ENCODE measurements at regions not wholly inside any gene's neighbourhood (a gene's known extent, or its start where the extent isn't known, plus 50 kb on each side); places are given as distances from the start of the nearest gene placed in this dataset.
"Not testable (repeated sequence)": the region's sequence is repeated elsewhere in the genome, so short reads cannot be mapped to it uniquely, and the experiment has no call there.

DNA sequence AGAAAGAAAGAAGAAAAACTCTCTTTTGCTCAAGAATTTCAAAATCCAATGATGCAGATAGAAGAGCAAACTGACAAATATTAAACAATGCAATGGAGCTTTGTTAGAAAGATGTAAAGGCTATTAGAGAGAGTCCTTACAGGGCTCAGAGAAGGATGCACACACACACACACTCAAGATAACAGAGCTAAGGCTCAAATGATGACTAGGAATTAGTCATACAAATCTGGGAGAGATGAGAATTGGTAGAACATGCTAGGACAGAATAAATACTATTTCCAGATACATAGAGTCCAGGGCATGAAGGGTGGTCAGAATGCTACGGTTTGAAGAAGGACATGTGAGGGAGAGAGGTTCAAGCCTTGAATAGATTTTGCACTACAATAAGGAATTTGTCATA, 650.1 kb upstream of the MDGA2 start:
- no peak for DNase-seq
- H3K36me3 ChIP-seq: no peaks in the 10 kb centered on the region
- intact Hi-C loops (cut with DNase I; ENCODE audit: low total_unique reads): no loop called here

GRCh38 chr14:48323665-48324064, 648.3 kb upstream of the MDGA2 start:
- no peaks in the 10 kb centered on the region for H3K27me3 ChIP-seq
- no peaks in the 10 kb centered on the region for H3K36me3 ChIP-seq
- no peak overlapping the region for H3K4me3 ChIP-seq
- no peak for TF ChIP-seq CTCF (IDR thresholded peaks at IDR 0.05 in 4 of 5, conservative IDR thresholded peaks at IDR 0.05 in 1 of 5)
- TF ChIP-seq POLR2A (IDR thresholded peaks at IDR 0.05): no peak
- no peak overlapping the region for H3K27ac ChIP-seq
- in situ Hi-C loops (cut with MboI; ENCODE audit: low sequenced_read_pairs in 4 of 4) (no loop called here), intact Hi-C loops (cut with DNase I; ENCODE audit: low total_unique reads) (no loop called here)
- H3K4me1 ChIP-seq: no peaks in the 10 kb centered on the region
- no peak for ATAC-seq
- DNase-seq: no peak
- no peaks in the 10 kb centered on the region for H3K9me3 ChIP-seq

More for the DNA sequence above, 650.1 kb upstream of the MDGA2 start:
- Histone ChIP-seq H3K4me1 (no peaks in the 10 kb centered on the region), H3K27ac (no peak overlapping the region), H3K27me3 (no peaks in the 10 kb centered on the region), H3K9me3 (no peaks in the 10 kb centered on the region), H3K4me3 (no peak overlapping the region)
- TF ChIP-seq POLR2A (IDR thresholded peaks at IDR 0.05) (no peak), CTCF (IDR thresholded peaks at IDR 0.05 in 4 of 5, conservative IDR thresholded peaks at IDR 0.05 in 1 of 5) (no peak)
- in situ Hi-C loops (cut with MboI; ENCODE audit: low sequenced_read_pairs in 4 of 4): no loop called here
- ATAC-seq: no peak

DNA sequence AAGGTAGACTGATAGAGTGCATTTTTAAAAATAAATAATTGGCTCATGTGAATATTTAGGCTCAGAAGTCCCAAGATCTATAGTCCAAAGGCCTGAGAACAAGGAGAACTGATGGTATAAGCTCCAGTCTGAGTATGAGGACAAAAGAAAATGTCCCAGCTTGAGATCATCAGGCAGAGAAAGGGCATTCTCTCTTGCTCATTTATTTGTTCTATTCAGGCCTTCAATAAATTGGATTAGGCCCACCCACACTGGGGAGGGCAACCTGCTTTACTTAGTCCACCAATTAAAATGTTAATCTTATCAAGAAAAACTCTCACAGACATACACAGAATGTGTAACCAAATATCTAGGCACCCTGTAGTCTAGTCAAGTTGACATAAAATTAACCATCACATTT, 644.4 kb upstream of the MDGA2 start:
- Histone ChIP-seq H3K36me3 (no peaks in the 10 kb centered on the region), H3K27me3 (no peaks in the 10 kb centered on the region), H3K4me3 (no peak overlapping the region), H3K9me3 (no peaks in the 10 kb centered on the region), H3K4me1 (no peaks in the 10 kb centered on the region), H3K27ac (no peak overlapping the region)
- intact Hi-C loops (cut with DNase I; ENCODE audit: low total_unique reads): no loop called here
- ATAC-seq: no peak
- no peak for DNase-seq
- TF ChIP-seq POLR2A (IDR thresholded peaks at IDR 0.05): no peak
- TF ChIP-seq CTCF (IDR thresholded peaks at IDR 0.05 in 4 of 5, conservative IDR thresholded peaks at IDR 0.05 in 1 of 5): no peak
- in situ Hi-C loops (cut with MboI; ENCODE audit: low sequenced_read_pairs in 4 of 4): no loop called here

GRCh38 chr14:48304729-48305128, 629.3 kb upstream of the MDGA2 start:
- no peaks in the 10 kb centered on the region for H3K9me3 ChIP-seq
- DNase-seq: no peak
- TF ChIP-seq CTCF (IDR thresholded peaks at IDR 0.05 in 4 of 5, conservative IDR thresholded peaks at IDR 0.05 in 1 of 5) (no peak), POLR2A (IDR thresholded peaks at IDR 0.05) (no peak)
- no peak for ATAC-seq
- no peak overlapping the region for H3K4me3 ChIP-seq
- intact Hi-C loops (cut with DNase I; ENCODE audit: low total_unique reads) (no loop called here), in situ Hi-C loops (cut with MboI; ENCODE audit: low sequenced_read_pairs in 4 of 4) (no loop called here)
- no peaks in the 10 kb centered on the region for H3K27me3 ChIP-seq
- H3K4me1 ChIP-seq: no peaks in the 10 kb centered on the region
- no peak overlapping the region for H3K27ac ChIP-seq
- no peaks in the 10 kb centered on the region for H3K36me3 ChIP-seq

DNA sequence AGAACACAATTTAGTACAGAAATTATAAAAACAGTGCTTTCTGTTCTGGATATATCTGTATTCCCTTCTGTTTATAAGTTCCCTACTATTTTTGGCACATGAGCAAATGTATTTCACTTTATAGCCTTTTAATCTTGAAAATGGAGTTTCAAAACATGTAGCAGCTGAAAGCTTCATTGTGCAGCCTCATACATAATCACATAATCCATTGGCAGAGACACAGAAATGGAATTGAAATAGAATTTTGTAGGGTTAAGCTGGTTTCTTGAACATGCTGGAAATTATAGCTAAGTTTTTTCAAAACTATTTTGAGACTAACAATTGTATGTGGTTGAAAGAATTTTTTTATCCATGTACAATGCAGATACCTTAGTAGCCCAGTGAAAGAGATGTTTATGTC, 614.3 kb upstream of the MDGA2 start:
- H3K27me3 ChIP-seq: no peaks in the 10 kb centered on the region
- in situ Hi-C loops (cut with MboI; ENCODE audit: low sequenced_read_pairs in 4 of 4): no loop called here

GRCh38 chr14:48285217-48285616, 609.8 kb upstream of the MDGA2 start:
- H3K27me3 ChIP-seq; H3K27ac ChIP-seq; in situ Hi-C loops (cut with MboI; ENCODE audit: low sequenced_read_pairs in 4 of 4); ATAC-seq; H3K36me3 ChIP-seq; intact Hi-C loops (cut with DNase I; ENCODE audit: low total_unique reads); H3K4me3 ChIP-seq; H3K4me1 ChIP-seq; H3K9me3 ChIP-seq; DNase-seq: not testable (repeated sequence)

More for the DNA sequence above, 614.3 kb upstream of the MDGA2 start:
- Histone ChIP-seq H3K4me3 (no peak overlapping the region), H3K9me3 (no peaks in the 10 kb centered on the region), H3K4me1 (no peaks in the 10 kb centered on the region), H3K36me3 (no peaks in the 10 kb centered on the region), H3K27ac (no peak overlapping the region)
- ATAC-seq (no peak), DNase-seq (no peak)
- intact Hi-C loops (cut with DNase I; ENCODE audit: low total_unique reads): no loop called here
- TF ChIP-seq POLR2A (IDR thresholded peaks at IDR 0.05) (no peak), CTCF (IDR thresholded peaks at IDR 0.05 in 4 of 5, conservative IDR thresholded peaks at IDR 0.05 in 1 of 5) (no peak)

Measured in gastrocnemius medialis (tissue), 4 donors.